Transverse colon (tissue), 4 donors: ENCODE measurements at regions not wholly inside any gene's neighbourhood (a gene's known extent, or its start where the extent isn't known, plus 50 kb on each side); places are given as distances from the start of the nearest gene placed in this dataset.

Source experiments
- DNase-seq: peaks from one replicate; pipeline ENCODE4 v3.0.0-alpha.2; 2019
- H3K27ac ChIP-seq, 4 donors: fragments of 200-600 bp; sonication (generic); 2 replicates each; pipeline ENCODE4 v1.5.1; 2016 to 2018; ENCODE audit warnings: inconsistent platforms in 4 of 4
- H3K27me3 ChIP-seq: fragments of 200-600 bp; sonication (generic); 2 replicates; pipeline ENCODE4 v1.5.1; 2017; ENCODE audit warnings: inconsistent platforms
- H3K36me3 ChIP-seq, 4 donors: fragments of 200-600 bp; sonication (generic); 2 replicates each; pipeline ENCODE4 v1.5.1; 2017 to 2019; ENCODE audit warnings: inconsistent platforms in 4 of 4
- H3K4me1 ChIP-seq, 4 donors: fragments of 200-600 bp; sonication (generic); 2 replicates each; pipeline ENCODE4 v1.5.1; 2017 to 2020; ENCODE audit warnings: inconsistent platforms in 4 of 4
- H3K4me3 ChIP-seq, 4 donors: fragments of 200-600 bp; sonication (generic); 1 replicate in 1 of 4; 2 replicates in 3 of 4; pipeline versions ENCODE4 v1.5.1 to v1.6.1; 2017 to 2019; ENCODE audit warnings: inconsistent platforms in 4 of 4
- H3K9me3 ChIP-seq, 2 donors: fragments of 200-600 bp; sonication (generic); 2 replicates each; pipeline ENCODE4 v1.5.1; 2017 to 2019; ENCODE audit warnings: inconsistent platforms in 2 of 2
- CTCF ChIP-seq, 5 experiments: fragments of 200-600 bp in 3 of 5; fragments of 450-650 bp in 2 of 5; sonication (generic) in 3 of 5; IDR thresholded peaks; 1 replicate in 2 of 5; 2 replicates in 3 of 5; pipeline ENCODE4 v1.5.1; 2016 to 2017; ENCODE audit warnings: antibody characterized with exemption in 5 of 5, inconsistent platforms in 3 of 5, mild to moderate bottlenecking in 2 of 5, moderate library complexity in 1 of 5
- EP300 ChIP-seq: sonication (generic); formaldehyde crosslinking; IDR thresholded peaks from one replicate; pipeline ENCODE4 v1.6.1; 2017; ENCODE audit warnings: antibody characterized with exemption, low read depth
- POLR2A ChIP-seq: fragments of 450-650 bp; IDR thresholded peaks from one replicate; pipeline ENCODE4 v1.6.1; 2016; ENCODE audit warnings: antibody characterized with exemption, mild to moderate bottlenecking, moderate library complexity
- POLR2AphosphoS5 ChIP-seq, 3 donors: sonication (generic); formaldehyde crosslinking; IDR thresholded peaks; one replicate each; pipeline ENCODE4 v1.6.1; 2016; ENCODE audit warnings: antibody characterized with exemption in 3 of 3
- WGBS, 2 donors: methylation state at CpG; one replicate each; pipeline ENCODE4 v1.1.5; 2018; ENCODE audit warnings: low coverage in 1 of 2; 5-methylcytosine and 5-hydroxymethylcytosine counted together
- in situ Hi-C, 4 donors: fragments of 200-750 bp; cut with MboI; loops; one replicate each; pipeline versions ENCODE4 v1.15.0 to v1.15.1; 2017; ENCODE audit warnings: low sequenced_read_pairs in 3 of 4, low pct_ligation_motif_present in 1 of 4, low pct_unique_long_range_greater_than_20kb in 1 of 4
- intact Hi-C: fragments of 100-400 bp; cut with DNase I; formaldehyde crosslinking; loops from one replicate; pipeline ENCODE4 v1.15.1; 2023; ENCODE audit warnings: low total_unique reads

GRCh38 chr20:58113716-58114115, 114.7 kb downstream of the ANKRD60 start:
- in situ Hi-C loops (no loop called here), intact Hi-C loops (no loop called here)
- Histone ChIP-seq H3K4me1 (no peaks in the 10 kb centered on the region), H3K27me3 (no peaks in the 10 kb centered on the region), H3K36me3 (no peaks in the 10 kb centered on the region), H3K4me3 (no peak overlapping the region), H3K27ac (no peak overlapping the region), H3K9me3 (no peaks in the 10 kb centered on the region)
- TF ChIP-seq CTCF (IDR thresholded peaks at IDR 0.05): no peak
- TF ChIP-seq EP300: no peak
- DNase-seq: no peak
- WGBS, 2 donors: 58 to 72% methylated on average over 5 to 10 of the region's 10 CpGs

- Histone ChIP-seq H3K4me1 (no peaks in the 10 kb centered on the region), H3K36me3 (no peaks in the 10 kb centered on the region), H3K27me3 (no peaks in the 10 kb centered on the region), H3K27ac (no peak overlapping the region), H3K9me3 (no peaks in the 10 kb centered on the region), H3K4me3 (no peak overlapping the region)
- intact Hi-C loops: no loop called here
- 73 to 100% methylated on average over 1 to 7 of the region's 7 CpGs for WGBS, 2 donors
- no peak for DNase-seq
- in situ Hi-C loops: no loop called here
- no peak for TF ChIP-seq CTCF (IDR thresholded peaks at IDR 0.05)
- no peak for TF ChIP-seq POLR2AphosphoS5 (IDR thresholded peaks at IDR 0.05)
- no peak for TF ChIP-seq POLR2A
- no peak for TF ChIP-seq EP300
Observed at GRCh38 chr20:58112017-58112781, 116.3 kb downstream of the ANKRD60 start.

- Histone ChIP-seq H3K27ac (no peak overlapping the region), H3K27me3 (no peaks in the 10 kb centered on the region), H3K4me3 (no peak overlapping the region), H3K4me1 (no peaks in the 10 kb centered on the region), H3K9me3 (no peaks in the 10 kb centered on the region), H3K36me3 (no peaks in the 10 kb centered on the region)
- in situ Hi-C loops: no loop called here
- WGBS, 2 donors: 88 to 90% methylated on average over 5 to 18 of the region's 18 CpGs
- TF ChIP-seq POLR2A (no peak), CTCF (IDR thresholded peaks at IDR 0.05) (no peak), EP300 (no peak), POLR2AphosphoS5 (IDR thresholded peaks at IDR 0.05) (no peak)
- DNase-seq: no peak
- intact Hi-C loops: no loop called here
Observed at GRCh38 chr20:58111310-58112016, 117.0 kb downstream of the ANKRD60 start.

GRCh38 chr20:58109918-58110635, 118.4 kb downstream of the ANKRD60 start:
- WGBS, 2 donors: 74% methylated on average over 3 of the region's 3 CpGs; no CpG with 5 or more reads in 1 of the 2 donors
- H3K9me3 ChIP-seq: no peaks in the 10 kb centered on the region
- H3K36me3 ChIP-seq: no peaks in the 10 kb centered on the region
- DNase-seq: no peak
- intact Hi-C loops: no loop called here
- H3K27ac ChIP-seq: no peak overlapping the region
- in situ Hi-C loops: no loop called here
- no peaks in the 10 kb centered on the region for H3K4me1 ChIP-seq
- no peak overlapping the region for H3K4me3 ChIP-seq
- TF ChIP-seq EP300 (no peak), CTCF (IDR thresholded peaks at IDR 0.05) (no peak), POLR2A (no peak), POLR2AphosphoS5 (IDR thresholded peaks at IDR 0.05) (no peak)
- H3K27me3 ChIP-seq: no peaks in the 10 kb centered on the region
